ENCODE measurements at regions not wholly inside any gene's neighbourhood (a gene's known extent, or its start where the extent isn't known, plus 50 kb on each side); places are given as distances from the start of the nearest gene placed in this dataset.

DNA sequence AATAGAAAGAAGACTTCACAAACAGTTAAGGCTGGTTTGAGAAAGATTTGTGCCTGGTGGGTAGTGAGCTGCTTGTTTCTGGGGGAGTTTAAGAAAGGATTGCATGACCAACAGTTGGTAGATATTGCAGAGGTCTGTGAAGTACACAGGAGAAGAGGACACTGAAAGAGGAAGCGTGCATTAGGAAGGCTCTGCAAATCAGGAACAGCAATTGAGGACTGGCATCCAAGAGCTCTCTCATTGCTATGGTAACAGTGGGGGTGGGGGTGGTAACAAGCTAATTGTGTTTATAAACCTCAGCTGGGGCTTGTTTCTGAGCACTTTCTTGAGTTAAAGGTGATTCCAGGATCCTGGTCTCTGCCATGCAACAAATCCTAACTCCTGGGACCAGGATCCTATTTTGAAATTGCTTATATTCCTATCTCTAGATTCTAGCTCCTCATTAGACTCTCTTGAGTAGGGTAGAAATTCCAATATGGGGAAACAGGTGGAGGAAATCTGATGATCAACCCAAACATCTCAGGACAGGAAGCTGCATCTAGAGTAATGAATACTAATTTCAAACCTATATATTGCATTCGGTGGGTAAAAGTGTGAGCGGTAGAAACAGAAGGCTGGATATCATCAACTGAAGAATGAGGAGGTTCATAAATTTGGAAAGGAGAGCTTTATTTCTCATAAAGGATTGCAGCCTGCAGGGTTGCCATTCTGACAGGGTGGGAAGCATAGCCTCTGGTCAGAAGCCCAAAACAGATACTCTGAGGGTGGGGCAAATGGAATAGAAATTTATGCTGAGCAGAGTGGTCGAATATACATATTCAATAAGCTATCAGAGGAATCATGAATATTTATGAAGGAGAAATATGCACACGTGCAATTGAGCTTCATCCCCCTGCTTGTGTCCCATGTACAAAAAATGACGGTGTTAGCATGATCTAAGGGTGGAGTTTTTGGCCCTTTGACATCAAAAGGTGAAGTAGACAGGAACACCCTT lies 79.4 kb downstream of the PTTG1 start:
- H3K27ac Mint-ChIP-seq, result no peak overlapping the region
- no peaks in the 10 kb centered on the region for H3K9me3 Mint-ChIP-seq
- TF ChIP-seq CTCF (conservative IDR thresholded peaks at IDR 0.05), result no peak
- H3K9ac ChIP-seq (ENCODE audit: extremely low read depth, low read length, poor library complexity, severe bottlenecking), result no peak overlapping the region
- no peaks in the 10 kb centered on the region for H3K36me3 ChIP-seq (ENCODE audit: control insufficient read depth, insufficient read depth, low read length)
- H3K27me3 Mint-ChIP-seq (ENCODE audit: insufficient read depth), result peaks cover 2% of the 10 kb centered on the region
- H3K9me3 ChIP-seq (ENCODE audit: control insufficient read depth, low read length), result no peaks in the 10 kb centered on the region
- no peaks in the 10 kb centered on the region for H3K36me3 Mint-ChIP-seq (ENCODE audit: low read depth)
- no peak overlapping the region for H3K4me3 ChIP-seq (ENCODE audit: low read length)
- H3K27ac ChIP-seq (ENCODE audit: low read depth, low read length), result no peak overlapping the region
- no peaks in the 10 kb centered on the region for H3K27me3 ChIP-seq (ENCODE audit: control insufficient read depth, insufficient read depth, low read length, poor library complexity, severe bottlenecking)
- peaks cover 8% of the 10 kb centered on the region for H3K4me1 Mint-ChIP-seq
- DNase-seq, result no peak
- no peak overlapping the region for H3K4me3 Mint-ChIP-seq
- 82 to 89% methylated on average over 6 of the region's 6 CpGs for WGBS, 2 experiments (ENCODE audit: insufficient coverage in 1 of 2, insufficient read length in 1 of 2)
- H3K4me1 ChIP-seq (ENCODE audit: control insufficient read depth, insufficient read depth, low read length), result no peaks in the 10 kb centered on the region

DNA sequence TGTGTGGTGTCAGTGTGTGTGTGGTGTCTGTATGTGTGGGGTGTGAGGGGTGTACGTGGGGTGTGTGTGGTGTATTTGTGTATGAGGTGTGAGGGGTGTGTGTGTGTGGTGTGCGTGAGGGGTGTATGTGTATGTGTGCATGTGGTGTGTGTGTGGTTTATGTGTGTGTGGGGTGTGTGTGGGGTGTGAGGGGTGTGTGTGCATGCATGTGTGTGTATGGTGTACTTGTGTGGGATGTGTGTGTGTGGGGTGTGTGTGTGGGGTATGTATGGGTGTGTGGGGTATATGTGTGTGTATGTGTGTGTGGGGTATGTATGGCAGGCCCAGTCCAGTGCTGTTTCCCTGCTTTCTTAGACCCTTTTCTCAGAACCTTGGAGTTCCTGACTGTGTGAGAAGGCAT lies 83.3 kb downstream of the PTTG1 start:
- 62% methylated on average over 2 of the region's 2 CpGs; no CpG with 5 or more reads in 1 of the 2 experiments for WGBS, 2 experiments (ENCODE audit: insufficient coverage in 1 of 2, insufficient read length in 1 of 2)
- Histone ChIP-seq H3K4me1 (ENCODE audit: control insufficient read depth, insufficient read depth, low read length) (no peaks in the 10 kb centered on the region), H3K36me3 (ENCODE audit: control insufficient read depth, insufficient read depth, low read length) (no peaks in the 10 kb centered on the region), H3K9me3 (ENCODE audit: control insufficient read depth, low read length) (no peaks in the 10 kb centered on the region), H3K9ac (ENCODE audit: extremely low read depth, low read length, poor library complexity, severe bottlenecking) (no peak overlapping the region), H3K27ac (ENCODE audit: low read depth, low read length) (no peak overlapping the region), H3K4me3 (ENCODE audit: low read length) (no peak overlapping the region), H3K27me3 (ENCODE audit: control insufficient read depth, insufficient read depth, low read length, poor library complexity, severe bottlenecking) (peaks cover 9% of the 10 kb centered on the region)
- Mint-ChIP-seq H3K4me3 (no peak overlapping the region), H3K36me3 (ENCODE audit: low read depth) (no peaks in the 10 kb centered on the region), H3K9me3 (no peaks in the 10 kb centered on the region), H3K27me3 (ENCODE audit: insufficient read depth) (peaks cover 33% of the 10 kb centered on the region), H3K27ac (no peak overlapping the region), H3K4me1 (peaks cover 11% of the 10 kb centered on the region)
- no peak for TF ChIP-seq CTCF (conservative IDR thresholded peaks at IDR 0.05)
- DNase-seq, result no peak

DNA sequence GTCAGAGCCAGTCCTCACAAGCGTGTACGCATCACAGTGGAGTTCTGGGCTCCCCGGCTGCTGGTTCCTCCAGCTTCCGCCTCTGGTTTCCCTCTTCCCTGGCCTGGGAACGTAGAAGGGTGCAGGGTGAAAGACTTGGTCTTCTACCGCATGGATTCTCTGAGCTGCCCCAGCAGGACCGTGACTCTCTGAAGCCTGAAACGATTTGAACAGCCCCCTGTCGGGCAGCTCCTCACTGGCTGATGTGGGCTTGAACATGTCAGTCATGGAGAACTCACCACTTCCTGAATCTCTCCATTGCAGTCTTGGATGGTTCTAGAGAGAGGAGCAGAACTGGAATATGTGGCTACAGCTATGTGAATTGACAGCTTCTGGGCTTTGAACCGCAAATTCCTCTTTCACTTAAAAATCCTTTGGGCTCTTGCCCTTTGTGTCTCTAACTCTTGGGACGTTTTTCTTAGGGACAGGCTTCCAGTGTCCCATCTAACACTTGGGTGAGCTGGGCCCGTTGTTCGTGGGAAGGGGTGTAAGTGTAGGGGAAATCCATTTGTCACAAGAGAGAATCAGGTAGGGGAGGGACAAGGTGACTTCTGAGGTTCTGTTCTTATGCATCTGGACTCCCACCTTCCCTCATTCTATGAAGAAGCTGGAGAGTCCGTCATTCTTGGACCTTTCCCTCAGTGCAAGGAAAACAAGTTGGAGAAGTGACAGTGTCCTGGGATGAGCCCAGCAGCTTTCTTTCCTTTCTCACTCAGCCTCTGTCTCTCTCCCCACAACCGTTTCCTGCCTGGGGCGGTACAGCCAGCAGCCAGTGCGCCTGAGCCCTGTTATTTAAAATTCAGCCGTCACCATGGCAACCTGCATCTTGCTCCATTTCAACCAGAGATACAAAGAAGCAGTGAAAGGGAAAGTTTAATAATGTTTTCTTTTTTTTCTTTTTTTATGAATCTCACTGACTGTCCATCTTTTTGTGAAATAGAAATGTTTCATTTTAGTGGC lies 84.7 kb downstream of the PTTG1 start:
- Mint-ChIP-seq H3K4me3 (no peak overlapping the region), H3K9me3 (no peaks in the 10 kb centered on the region), H3K36me3 (ENCODE audit: low read depth) (no peaks in the 10 kb centered on the region), H3K27me3 (ENCODE audit: insufficient read depth) (peaks cover 47% of the 10 kb centered on the region), H3K27ac (peak overlapping the region; percentile 17), H3K4me1 (peaks cover 7% of the 10 kb centered on the region)
- Histone ChIP-seq H3K9me3 (ENCODE audit: control insufficient read depth, low read length) (no peaks in the 10 kb centered on the region), H3K4me1 (ENCODE audit: control insufficient read depth, insufficient read depth, low read length) (no peaks in the 10 kb centered on the region), H3K27ac (ENCODE audit: low read depth, low read length) (no peak overlapping the region), H3K4me3 (ENCODE audit: low read length) (no peak overlapping the region), H3K27me3 (ENCODE audit: control insufficient read depth, insufficient read depth, low read length, poor library complexity, severe bottlenecking) (peaks cover 18% of the 10 kb centered on the region), H3K9ac (ENCODE audit: extremely low read depth, low read length, poor library complexity, severe bottlenecking) (no peak overlapping the region), H3K36me3 (ENCODE audit: control insufficient read depth, insufficient read depth, low read length) (no peaks in the 10 kb centered on the region)
- 77 to 80% methylated on average over 11 to 18 of the region's 18 CpGs for WGBS, 2 experiments (ENCODE audit: insufficient coverage in 1 of 2, insufficient read length in 1 of 2)
- DNase-seq, result peak; percentile 53
- TF ChIP-seq CTCF (conservative IDR thresholded peaks at IDR 0.05), result no peak
